Heart left ventricle (tissue), 13 donors: ENCODE measurements at regions not wholly inside any gene's neighbourhood (a gene's known extent, or its start where the extent isn't known, plus 50 kb on each side); places are given as distances from the start of the nearest gene placed in this dataset.

ENCODE experiments used
- CTCF ChIP-seq, 12 donors: fragments of 200-600 bp; sonication (generic) in 4 of 12; IDR thresholded peaks; one replicate each; pipeline versions ENCODE4 v1.5.0 to v1.8.0; 2018 to 2022; ENCODE audit warnings: antibody characterized with exemption in 12 of 12, mild to moderate bottlenecking in 5 of 12
- POLR2A ChIP-seq, 2 donors: fragments of 450-650 bp; IDR thresholded peaks; one replicate each; pipeline ENCODE4 v1.6.1; 2017; ENCODE audit warnings: antibody characterized with exemption in 2 of 2, mild to moderate bottlenecking in 2 of 2, moderate library complexity in 2 of 2
- donor health status: ischemic (EF 13 %, LVEDD 7.1; RV severe dilation, severe dysfunction).
- donor health status: DM: no; HTN: yes; CAD: no.
- donor health status: DM: no; HTN: no; CAD: no.
- donor health status: ischemic (EF 25% LVEDD 6.9; RV normal size, moderate dysfunction).
- donor health status: ischemic (EF 25% LVEDD 5.7; RV mildly dilated, moderate dysfunction).
- donor health status: ischemic (EF 35%, LVEDD 5.7; RV mildly dilated, moderate dysfunction).
- donor health status: nonischemic (EF 11% LVEDD 7.7; RV severe dilation, severe dysfunction).
- donor health status: DM: yes; HTN: yes; CAD: no.
- donor health status: PGD.
- donor health status: ischemic (EF 29% LVEDD 5.4; RV normal size, mild dysfunction).
- donor health status: nonischemic (EF 23%, LVEDD 6.1; RV moderate dilation, normal function).

- no peak for TF ChIP-seq POLR2A (IDR thresholded peaks at IDR 0.05)
- TF ChIP-seq CTCF (IDR thresholded peaks at IDR 0.05): no peak
Observed at GRCh38 chr5:135127439-135128240, 93.6 kb upstream of the PITX1 start.
